HepG2 (cell line): ENCODE measurements at regions not wholly inside any gene's neighbourhood (a gene's known extent, or its start where the extent isn't known, plus 50 kb on each side); places are given as distances from the start of the nearest gene placed in this dataset.

Experiments used
- ATAC-seq: fragments of 200-7000 bp; cut with Tn5 transposase; 3 replicates; pipeline ENCODE4 v1.9.1; 2020; ENCODE audit warnings: mild to moderate bottlenecking, moderate library complexity
- BruUV-seq: library from RNA; stranded (reverse); fragments of 400-500 nt; replicated peaks from 2 replicates; lab custom pipeline; 2021; lab: Mats Ljungman, UMichigan
- CTCF ChIA-PET: fragments of 300-600 bp; formaldehyde crosslinking; extraction: SDS; loops from one replicate; lab custom pipeline; 2021; ENCODE audit warnings: low total read pairs, inconsistent platforms, low intra/inter-chr PET ratio; lab: Yijun Ruan, JAX
- POLR2A ChIA-PET: fragments of 350-600 bp; sonication (Branson Sonifier 250); formaldehyde crosslinking; loops from one replicate; lab custom pipeline; 2020; ENCODE audit warnings: antibody characterized with exemption, inconsistent platforms; lab: Yijun Ruan, JAX
- DNase-seq: peaks from one replicate; pipeline ENCODE4 v3.0.0-alpha.2; 2015; ENCODE audit warnings: low spot score
- FAIRE-seq: peaks from 3 replicates; lab custom pipeline; 2011; peaks lifted over from hg19 to GRCh38; lab: Jason Lieb, UNC
- H2AFZ ChIP-seq: one replicate; pipeline ENCODE4 v1.6.1; 2011; ENCODE audit warnings: low read length, inconsistent platforms
- H3K27ac ChIP-seq: fragments of 300-600 bp; 3 replicates; pipeline ENCODE4 v1.8.0; 2011; ENCODE audit warnings: mixed run types, mild to moderate bottlenecking, mixed read lengths, low read length, inconsistent platforms; ENCODE audit not compliant: insufficient read depth; ENCODE audit errors: extremely low read length
- H3K27me3 ChIP-seq, 2 experiments: fragments of 200-600 bp in 1 of 2; 2 replicates in 1 of 2; 3 replicates in 1 of 2; pipeline versions ENCODE4 v1.6.0 to v1.8.0; 2011; ENCODE audit warnings: low read length in 2 of 2, mild to moderate bottlenecking in 2 of 2, moderate library complexity in 2 of 2, inconsistent platforms in 1 of 2; ENCODE audit not compliant: insufficient read depth in 2 of 2, control insufficient read depth in 1 of 2
- H3K36me3 ChIP-seq, 2 experiments: fragments of 200-600 bp in 1 of 2; replicated peaks in 1 of 2; 2 replicates in 1 of 2; 3 replicates in 1 of 2; pipeline versions ENCODE4 v1.5.1 to v1.8.0; 2011; ENCODE audit warnings: low read length in 2 of 2, inconsistent platforms in 1 of 2; ENCODE audit not compliant: insufficient read depth in 2 of 2, control insufficient read depth in 1 of 2
- H3K4me1 ChIP-seq: 2 replicates; pipeline ENCODE4 v1.5.1; 2012; ENCODE audit warnings: low read length, inconsistent platforms; ENCODE audit not compliant: insufficient read depth
- H3K4me2 ChIP-seq: 2 replicates; pipeline ENCODE4 v1.6.0; 2011; ENCODE audit warnings: low read depth, low read length, inconsistent platforms
- H3K4me3 ChIP-seq, 3 experiments: fragments of 200-600 bp in 1 of 3; sonication (generic), shearing (Covaris generic) in 1 of 3; replicated peaks in 1 of 3; 2 replicates each; pipeline ENCODE4 v1.5.1; 2011 to 2016; ENCODE audit warnings: low read length in 3 of 3, inconsistent platforms in 2 of 3, low read depth in 2 of 3, mild to moderate bottlenecking in 2 of 3, control low read depth in 1 of 3, mixed read lengths in 1 of 3; ENCODE audit not compliant: insufficient read depth in 1 of 3
- H3K79me2 ChIP-seq: one replicate; pipeline ENCODE4 v1.6.1; 2011; ENCODE audit warnings: low read length, inconsistent platforms; ENCODE audit not compliant: insufficient read depth
- H3K9ac ChIP-seq: 2 replicates; pipeline ENCODE4 v1.6.0; 2011; ENCODE audit warnings: mild to moderate bottlenecking, low read depth, low read length, inconsistent platforms; ENCODE audit not compliant: insufficient read depth
- H3K9me3 ChIP-seq: 2 replicates; pipeline ENCODE4 v1.5.1; 2012; ENCODE audit warnings: mild to moderate bottlenecking, low read length
- H4K20me1 ChIP-seq: 2 replicates; pipeline ENCODE4 v1.6.0; 2011; ENCODE audit warnings: inconsistent platforms, mild to moderate bottlenecking, low read length, moderate library complexity; ENCODE audit not compliant: insufficient read depth
- ARHGAP35 ChIP-seq: sonication (generic); formaldehyde crosslinking; IDR thresholded peaks from 2 replicates; pipeline ENCODE4 v1.9.0; 2022; ENCODE audit warnings: mild to moderate bottlenecking, inconsistent platforms, moderate library complexity, missing genetic modification reagents, borderline replicate concordance
- CAMTA2 ChIP-seq: sonication (generic); formaldehyde crosslinking; IDR thresholded peaks from 2 replicates; pipeline ENCODE4 v1.4.0; 2020; ENCODE audit warnings: mild to moderate bottlenecking, missing genetic modification reagents, borderline replicate concordance
- CBX2 ChIP-seq, 2 experiments: fragments of 200-600 bp in 1 of 2; sonication (generic); formaldehyde crosslinking in 1 of 2; IDR thresholded peaks; 2 replicates each; pipeline versions ENCODE4 v1.7.0 to v1.8.1; 2018 to 2022; ENCODE audit warnings: low read depth in 2 of 2, low read length in 1 of 2, mild to moderate bottlenecking in 1 of 2, missing genetic modification reagents in 1 of 2
- CEBPB ChIP-seq: IDR thresholded peaks from 2 replicates; pipeline ENCODE4 v1.6.1; 2011; ENCODE audit warnings: low read depth, low read length, improper control_type of control experiment, borderline replicate concordance
- CHCHD3 ChIP-seq: sonication (generic); formaldehyde crosslinking; IDR thresholded peaks from 2 replicates; pipeline ENCODE4 v1.8.0; 2022; ENCODE audit warnings: mild to moderate bottlenecking, missing genetic modification reagents, moderate library complexity
- ELF3 ChIP-seq: IDR thresholded peaks from 2 replicates; pipeline ENCODE4 v1.6.1; 2016; ENCODE audit warnings: missing genetic modification reagents, missing compliant biosample characterization
- GABPA ChIP-seq, 2 experiments: IDR thresholded peaks; 2 replicates each; pipeline ENCODE4 v1.6.1; 2011 to 2016; ENCODE audit warnings: low read depth in 2 of 2, low read length in 1 of 2, missing biosample characterization in 1 of 2, missing genetic modification characterization in 1 of 2
- GATAD2A ChIP-seq: IDR thresholded peaks from 2 replicates; pipeline ENCODE4 v1.6.1; 2016
- HOXA3 ChIP-seq: sonication (generic); formaldehyde crosslinking; IDR thresholded peaks from 2 replicates; pipeline ENCODE4 v1.5.0; 2020; ENCODE audit warnings: missing genetic modification reagents
- JUN ChIP-seq: sonication (generic); formaldehyde crosslinking; IDR thresholded peaks from 2 replicates; pipeline ENCODE4 v1.4.0; 2020; ENCODE audit warnings: mild to moderate bottlenecking, missing genetic modification reagents
- KLF9 ChIP-seq: IDR thresholded peaks from 2 replicates; pipeline ENCODE4 v1.6.1; 2016; ENCODE audit warnings: low read depth
- MAFG ChIP-seq: sonication (generic); formaldehyde crosslinking; IDR thresholded peaks from 2 replicates; pipeline ENCODE4 v1.5.1; 2020; ENCODE audit warnings: mild to moderate bottlenecking, missing genetic modification reagents
- MBNL3 ChIP-seq: fragments of 250-450 bp; sonication (Bioruptor Pico); conservative IDR thresholded peaks from 2 replicates; pipeline ENCODE4 v1.8.0; 2022; ENCODE audit warnings: mild to moderate bottlenecking, inconsistent platforms
- SMARCC2 ChIP-seq: fragments of 450-650 bp; IDR thresholded peaks from 2 replicates; pipeline ENCODE4 v1.6.1; 2017; ENCODE audit warnings: antibody characterized with exemption, mild to moderate bottlenecking
- SNAPC2 ChIP-seq: sonication (generic); formaldehyde crosslinking; IDR thresholded peaks from 2 replicates; pipeline ENCODE4 v1.8.1; 2022; ENCODE audit warnings: mild to moderate bottlenecking, missing genetic modification reagents
- SNRNP70 ChIP-seq: fragments of 200-400 bp; formaldehyde crosslinking; IDR thresholded peaks from 2 replicates; pipeline ENCODE4 v1.6.1; 2017; ENCODE audit warnings: mild to moderate bottlenecking, low read depth, low read length, moderate library complexity
- SRSF4 ChIP-seq: fragments of 200-400 bp; formaldehyde crosslinking; IDR thresholded peaks from one replicate; pipeline ENCODE4 v1.6.1; 2018; ENCODE audit warnings: mild to moderate bottlenecking, low read depth, low read length, moderate library complexity; ENCODE audit not compliant: poor library complexity, severe bottlenecking
- ZNF441 ChIP-seq: sonication (generic); formaldehyde crosslinking; IDR thresholded peaks from 2 replicates; pipeline ENCODE4 v1.7.0; 2021; ENCODE audit warnings: missing genetic modification reagents, borderline replicate concordance
- ZNF790 ChIP-seq: sonication (generic); formaldehyde crosslinking; IDR thresholded peaks from 2 replicates; pipeline ENCODE4 v1.8.0; 2022; ENCODE audit warnings: missing genetic modification reagents, mild to moderate bottlenecking, borderline replicate concordance
- WGBS: methylation state at CpG from one replicate; pipeline ENCODE4 v1.1.6; 2017; ENCODE audit warnings: low lambda C conversion rate; 5-methylcytosine and 5-hydroxymethylcytosine counted together
- in situ Hi-C: cut with HindIII; loops from 2 replicates; pipeline ENCODE4 v1.10.0; 2017; ENCODE audit warnings: low pct_unique_long_range_greater_than_20kb; ENCODE audit not compliant: extremely low pct_ligation_motif_present
- intact Hi-C: fragments of 100-400 bp; cut with micrococcal nuclease; formaldehyde crosslinking; loops from one replicate; pipeline ENCODE4 v1.10.0; 2022; ENCODE audit not compliant: unreplicated experiment

DNA sequence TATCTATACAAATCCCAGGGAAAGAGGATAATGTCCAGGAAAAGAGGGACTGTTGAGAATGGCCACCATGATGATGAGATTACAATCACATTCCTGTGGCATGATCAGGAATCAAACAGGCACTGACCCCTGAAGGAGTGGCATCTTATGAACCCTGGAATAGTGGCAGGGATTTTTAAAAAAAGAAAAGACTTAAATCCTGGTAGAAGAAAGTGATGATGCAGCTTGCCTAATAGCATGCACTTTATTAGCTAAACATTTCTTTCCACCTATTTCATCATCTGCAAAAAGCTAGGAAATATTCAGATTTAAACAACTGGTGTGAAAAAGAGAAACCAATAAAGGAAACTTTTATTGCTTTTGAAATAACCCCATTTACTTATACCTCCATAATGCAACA is 87.2 kb upstream of the FSHR start:
- ATAC-seq (no peak), DNase-seq (no peak), FAIRE-seq (no peak)
- in situ Hi-C loops = no loop called here
- H3K4me1 ChIP-seq = no peaks in the 10 kb centered on the region
- H3K79me2 ChIP-seq = no peaks in the 10 kb centered on the region
- no peaks in the 10 kb centered on the region; a peak in 1 of 5 replicates for H3K27me3 ChIP-seq
- H2AFZ ChIP-seq = no peak overlapping the region
- 0 out of 2 replicates have a peak, but pooled peaks cover 4% of the 10 kb centered on the region for H3K9me3 ChIP-seq
- TF ChIP-seq JUN (CRISPR knock-in tag) (no peak), SMARCC2 (no peak), CEBPB (0 out of 2 replicates have a peak, but pooled peaks have one; percentile 19)
- CTCF ChIA-PET = no interaction called here
- no peak overlapping the region for H3K27ac ChIP-seq
- no peak overlapping the region for H3K4me3 ChIP-seq
- no peak overlapping the region for H3K9ac ChIP-seq
- no TSS peak for BruUV-seq
- intact Hi-C loops = no loop called here
- no peaks in the 10 kb centered on the region for H4K20me1 ChIP-seq
- H3K36me3 ChIP-seq = no peaks in the 10 kb centered on the region
- no peak overlapping the region for H3K4me2 ChIP-seq
- POLR2A ChIA-PET = no interaction called here

DNA sequence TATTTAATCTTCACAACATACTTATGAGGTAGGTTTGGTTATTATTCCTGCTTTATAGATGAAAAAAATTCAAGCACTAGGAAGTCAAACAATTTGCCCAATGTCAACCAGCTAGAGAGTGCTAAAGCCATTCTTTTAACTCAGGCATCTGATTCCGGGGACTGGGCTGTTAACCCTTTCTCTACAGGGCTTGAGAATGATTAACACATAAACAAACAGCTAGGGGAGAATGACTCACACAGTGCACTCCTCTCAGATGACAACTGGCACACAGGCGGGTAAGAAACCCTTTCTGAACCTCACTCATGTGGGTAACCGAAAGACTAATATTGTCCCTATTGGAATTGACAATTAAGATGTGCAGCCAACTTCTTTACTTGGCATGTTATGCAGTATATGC is 86.3 kb upstream of the FSHR start:
- Histone ChIP-seq H3K9me3 (0 out of 2 replicates have a peak, but pooled peaks cover 4% of the 10 kb centered on the region), H4K20me1 (no peaks in the 10 kb centered on the region), H3K27me3 (no peaks in the 10 kb centered on the region; a peak in 1 of 5 replicates), H3K4me1 (no peaks in the 10 kb centered on the region), H3K27ac (no peak overlapping the region), H3K36me3 (no peaks in the 10 kb centered on the region), H3K4me2 (no peak overlapping the region), H2AFZ (no peak overlapping the region), H3K9ac (no peak overlapping the region), H3K4me3 (no peak overlapping the region), H3K79me2 (no peaks in the 10 kb centered on the region)
- intact Hi-C loops (no loop called here), in situ Hi-C loops (no loop called here)
- DNase-seq = peak; percentile 54
- ChIA-PET CTCF (no interaction called here), POLR2A (no interaction called here)
- FAIRE-seq = no peak
- ATAC-seq = peak; percentile 97
- no TSS peak for BruUV-seq
- WGBS = 4% methylated on average over 3 of the region's 3 CpGs
- TF ChIP-seq ARHGAP35 (CRISPR knock-in tag) (no peak), CBX2 (IDR thresholded peaks at IDR 0.05; ENCODE audit: low read depth, low read length) (no peak), CBX2 (CRISPR knock-in tag; IDR thresholded peaks at IDR 0.05; ENCODE audit: low read depth) (no peak), ZNF441 (no peak), ZNF790 (CRISPR knock-in tag) (no peak), CHCHD3 (CRISPR knock-in tag) (no peak), SNAPC2 (CRISPR knock-in tag) (no peak), SRSF4 (no peak), GATAD2A (CRISPR knock-in tag) (peak; percentile 40; the same call in 1 of the 2 replicates), HOXA3 (CRISPR knock-in tag) (no peak), MAFG (CRISPR knock-in tag) (no peak), SNRNP70 (no peak), CAMTA2 (no peak), KLF9 (no peak), GABPA (IDR thresholded peaks at IDR 0.05; ENCODE audit: low read depth, low read length) (no peak), GABPA (CRISPR knock-in tag; IDR thresholded peaks at IDR 0.05; ENCODE audit: low read depth) (0 out of 2 replicates have a peak, but pooled peaks have one; percentile 21), MBNL3 (CRISPR knock-in tag) (no peak), ELF3 (CRISPR knock-in tag) (0 out of 2 replicates have a peak, but pooled peaks have one; percentile 23)
